SK-N-MC (cell line): ENCODE measurements at regions not wholly inside any gene's neighbourhood (a gene's known extent, or its start where the extent isn't known, plus 50 kb on each side); places are given as distances from the start of the nearest gene placed in this dataset.
"Not testable (repeated sequence)": the region's sequence is repeated elsewhere in the genome, so short reads cannot be mapped to it uniquely, and the experiment has no call there.

Source experiments
- EZH2 ChIP-seq: fragments of 200-600 bp; sonication (generic); IDR thresholded peaks from one replicate; pipeline ENCODE4 v1.6.1; 2017; ENCODE audit warnings: antibody characterized with exemption
- POLR2AphosphoS5 ChIP-seq: IDR thresholded peaks from 2 replicates; pipeline ENCODE4 v1.6.1; 2012; ENCODE audit warnings: mild to moderate bottlenecking, low read depth, low read length, borderline replicate concordance

DNA sequence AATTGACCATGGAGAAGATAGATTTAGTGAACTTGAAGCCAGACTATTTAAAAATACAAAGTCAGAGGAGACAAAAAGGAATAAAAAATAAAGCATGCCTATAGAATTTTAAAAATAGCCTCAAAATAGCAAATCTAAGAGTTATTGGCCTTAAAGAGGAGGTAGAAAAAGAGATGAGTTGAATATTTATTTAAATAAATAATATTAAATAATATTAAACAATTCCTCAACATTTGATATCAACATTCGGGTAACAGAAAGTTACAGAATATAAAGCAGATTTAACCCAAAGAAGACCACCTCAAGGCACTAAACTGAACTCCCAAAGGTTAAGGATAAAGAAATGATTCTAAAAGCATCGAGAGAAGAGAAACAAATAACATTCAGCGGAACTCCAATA, 1627.4 kb downstream of the SPATA31A7 start:
- not testable (repeated sequence) for TF ChIP-seq EZH2, POLR2AphosphoS5
